Thymus (tissue), 11 donors: ENCODE measurements at regions not wholly inside any gene's neighbourhood (a gene's known extent, or its start where the extent isn't known, plus 50 kb on each side); places are given as distances from the start of the nearest gene placed in this dataset.

Experiments used
- DNase-seq, 9 donors: peaks; one replicate each; pipeline ENCODE4 v3.0.0-alpha.2; 2013; ENCODE audit warnings: low spot score in 9 of 9, low read depth in 6 of 9, missing footprints in 1 of 9
- H3K27ac ChIP-seq, 2 donors: one replicate each; pipeline ENCODE4 v1.5.1; 2013; ENCODE audit warnings: control low read depth in 1 of 2, low read depth in 1 of 2, low read length in 1 of 2, mild to moderate bottlenecking in 1 of 2, moderate library complexity in 1 of 2
- H3K27me3 ChIP-seq, 2 donors: one replicate each; pipeline ENCODE4 v1.5.1; 2013; ENCODE audit warnings: low read length in 1 of 2; ENCODE audit not compliant: control insufficient read depth in 2 of 2, insufficient read depth in 1 of 2
- H3K36me3 ChIP-seq, 2 donors: one replicate each; pipeline ENCODE4 v1.5.1; 2013; ENCODE audit warnings: low read length in 1 of 2, mild to moderate bottlenecking in 1 of 2, moderate library complexity in 1 of 2; ENCODE audit not compliant: control insufficient read depth in 2 of 2, insufficient read depth in 2 of 2
- H3K4me1 ChIP-seq, 2 donors: one replicate each; pipeline ENCODE4 v1.5.1; 2013; ENCODE audit warnings: low read length in 2 of 2; ENCODE audit not compliant: control insufficient read depth in 2 of 2, insufficient read depth in 2 of 2
- H3K4me3 ChIP-seq, 2 donors: one replicate each; pipeline ENCODE4 v1.5.1; 2013; ENCODE audit warnings: low read length in 2 of 2, control low read depth in 1 of 2, mild to moderate bottlenecking in 1 of 2
- H3K9me3 ChIP-seq, 2 donors: one replicate each; pipeline ENCODE4 v1.5.1; 2013; ENCODE audit warnings: low read length in 1 of 2, mild to moderate bottlenecking in 1 of 2; ENCODE audit not compliant: control insufficient read depth in 2 of 2, insufficient read depth in 1 of 2
- WGBS: extraction: QIAGEN DNeasy Blood & Tissue Kit; methylation state at CpG from one replicate; pipeline ENCODE4 v1.1.7; 2013; 5-methylcytosine and 5-hydroxymethylcytosine counted together
- donor health status: healthy.

DNA sequence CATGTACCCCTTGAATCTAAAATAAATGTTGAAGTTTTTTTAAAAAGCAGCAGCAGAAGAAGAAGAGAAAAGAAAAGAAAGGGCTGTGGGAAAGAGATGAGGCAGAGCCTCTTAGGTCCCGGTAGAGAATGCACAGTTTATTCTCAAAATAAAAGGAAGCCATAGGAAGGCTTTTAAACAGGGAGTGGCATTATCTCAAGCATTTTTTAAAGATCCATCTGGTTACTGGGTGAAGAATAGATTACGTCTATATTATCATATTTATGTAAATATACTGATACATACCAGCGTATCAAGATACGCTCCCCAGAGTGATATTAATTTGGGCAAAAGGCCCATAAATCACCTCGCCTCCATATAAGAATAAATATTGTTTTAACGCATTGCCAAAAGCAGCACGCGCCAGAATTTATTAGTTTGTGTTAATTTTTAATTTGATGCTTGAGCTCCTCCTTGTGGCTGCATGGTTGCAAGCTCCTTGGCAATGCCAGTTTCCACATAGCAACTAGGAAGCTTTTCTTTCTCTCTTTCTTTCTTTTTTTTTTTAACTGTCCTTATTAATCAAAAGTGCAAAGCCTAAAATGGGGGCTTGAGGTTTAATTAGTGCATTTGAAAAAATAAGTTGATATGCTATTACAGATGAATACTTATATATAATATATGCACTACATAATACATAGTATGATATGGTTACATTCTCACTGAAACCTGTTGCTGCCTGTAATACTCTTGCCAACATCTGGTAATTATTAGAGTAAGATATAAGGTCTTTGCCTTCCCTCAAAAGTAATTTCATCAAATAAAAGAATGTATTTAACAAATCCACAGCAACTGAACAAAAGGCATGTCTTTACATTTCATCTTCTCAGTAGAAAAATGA is 242.8 kb upstream of the UBE2E2 start:
- H3K27me3 ChIP-seq = no peaks in the 10 kb centered on the region
- peak in 3 of 9 donors; percentile 9 to 46 (median 15) for DNase-seq
- no peaks in the 10 kb centered on the region for H3K4me1 ChIP-seq
- H3K4me3 ChIP-seq = no peak overlapping the region
- H3K9me3 ChIP-seq = no peaks in the 10 kb centered on the region
- WGBS = 51% methylated on average over 8 of the region's 8 CpGs
- H3K36me3 ChIP-seq = no peaks in the 10 kb centered on the region
- no peak overlapping the region for H3K27ac ChIP-seq

DNA sequence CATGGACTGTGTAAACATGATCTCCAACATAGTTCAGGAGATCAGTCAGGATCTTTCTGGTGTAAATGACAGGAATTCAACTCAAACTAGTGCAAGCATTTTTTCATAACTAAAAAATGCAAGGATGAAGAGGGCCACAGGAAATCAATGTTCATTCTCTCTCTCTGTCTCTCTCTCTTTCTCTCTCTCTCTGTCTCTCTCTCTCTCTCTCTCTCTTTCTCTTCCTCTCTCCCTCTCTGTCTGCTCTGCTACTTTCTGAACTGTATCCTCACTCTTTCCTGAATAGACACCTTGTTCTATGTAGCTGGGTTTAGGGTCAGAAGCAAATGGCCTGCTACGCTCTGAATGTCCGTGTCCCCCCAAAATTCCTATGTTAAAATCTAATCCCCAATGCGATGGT is 240.9 kb upstream of the UBE2E2 start:
- H3K36me3 ChIP-seq = no peaks in the 10 kb centered on the region
- no peak for DNase-seq
- H3K27me3 ChIP-seq = no peaks in the 10 kb centered on the region
- no peak overlapping the region for H3K4me3 ChIP-seq
- H3K4me1 ChIP-seq = no peaks in the 10 kb centered on the region
- WGBS = 98% methylated on average over 3 of the region's 3 CpGs
- H3K9me3 ChIP-seq = no peaks in the 10 kb centered on the region
- no peak overlapping the region for H3K27ac ChIP-seq

DNA sequence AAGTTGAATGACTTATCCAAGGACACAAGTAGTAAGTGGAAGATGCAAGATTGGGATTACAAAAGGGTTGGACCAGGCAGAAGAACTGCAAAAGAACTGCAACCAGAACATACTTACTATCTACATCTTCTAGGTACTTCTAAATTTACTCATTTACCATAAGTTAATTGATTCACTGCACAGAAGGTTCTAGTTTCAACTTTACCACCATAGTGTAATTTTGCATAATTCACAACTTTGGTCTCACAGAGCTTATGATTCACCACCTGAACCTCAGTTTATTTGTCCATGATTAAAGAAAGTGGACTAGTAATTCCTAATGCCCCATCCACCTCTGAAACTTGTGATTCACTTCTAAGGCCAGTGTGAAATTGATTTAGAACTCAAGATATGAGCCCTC is 236.8 kb upstream of the UBE2E2 start:
- no peak for DNase-seq
- H3K4me1 ChIP-seq = peaks cover 0 to 2% of the 10 kb centered on the region in 2 donors
- no peak overlapping the region for H3K4me3 ChIP-seq
- no peak overlapping the region for H3K27ac ChIP-seq
- H3K36me3 ChIP-seq = no peaks in the 10 kb centered on the region
- H3K9me3 ChIP-seq = no peaks in the 10 kb centered on the region
- H3K27me3 ChIP-seq = no peaks in the 10 kb centered on the region

DNA sequence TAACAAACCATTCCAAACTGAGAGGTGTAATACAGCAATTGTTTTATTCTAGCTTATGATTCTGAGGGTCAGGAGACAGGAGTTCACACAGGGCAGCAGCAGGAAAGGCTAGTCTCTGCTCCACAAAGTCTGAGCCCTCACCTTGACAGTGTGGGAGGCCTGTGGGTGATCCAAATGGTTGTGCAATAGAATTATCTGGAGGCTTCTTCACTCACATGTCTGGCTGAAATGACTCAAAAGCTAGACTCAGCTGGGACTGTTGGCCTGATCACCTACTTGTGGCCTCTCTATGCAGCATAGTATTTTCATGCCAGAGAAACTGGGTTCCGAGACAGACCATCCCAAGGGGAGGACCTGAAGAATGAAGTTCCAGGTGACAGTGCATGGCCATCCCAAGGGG is 233.9 kb upstream of the UBE2E2 start:
- Histone ChIP-seq H3K4me3 (no peak overlapping the region), H3K4me1 (peaks cover 0 to 4% of the 10 kb centered on the region in 2 donors), H3K27ac (no peak overlapping the region), H3K27me3 (no peaks in the 10 kb centered on the region), H3K9me3 (no peaks in the 10 kb centered on the region), H3K36me3 (no peaks in the 10 kb centered on the region)
- 100% methylated on average over 1 of the region's 1 CpG for WGBS
- no peak for DNase-seq

DNA sequence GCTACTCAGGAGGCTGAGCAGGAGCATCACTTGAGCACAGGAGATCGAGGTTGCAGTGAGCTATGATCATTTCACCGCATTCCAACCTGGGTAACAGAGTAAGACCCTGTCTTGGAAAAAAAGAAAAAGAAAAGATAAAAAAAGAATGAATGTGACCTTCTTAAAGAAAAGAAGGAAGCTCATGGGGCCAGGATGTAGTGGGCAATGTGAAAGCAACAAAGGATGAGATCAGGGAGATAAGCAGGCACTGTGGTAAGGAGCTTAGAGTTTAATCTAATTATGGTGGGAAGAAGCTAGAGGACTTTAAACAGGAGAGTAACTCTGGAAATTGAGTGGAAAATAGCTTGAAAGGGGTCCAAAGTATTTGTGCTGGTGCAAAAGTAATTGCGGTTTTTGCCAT is 231.6 kb upstream of the UBE2E2 start:
- no peak overlapping the region for H3K4me3 ChIP-seq
- no peaks in the 10 kb centered on the region for H3K27me3 ChIP-seq
- peaks cover 0 to 4% of the 10 kb centered on the region in 2 donors for H3K4me1 ChIP-seq
- H3K9me3 ChIP-seq = no peaks in the 10 kb centered on the region
- H3K36me3 ChIP-seq = no peaks in the 10 kb centered on the region
- peak in 1 of 9 donors; percentile 5 for DNase-seq
- no peak overlapping the region for H3K27ac ChIP-seq
- WGBS = 94% methylated on average over 3 of the region's 3 CpGs

DNA sequence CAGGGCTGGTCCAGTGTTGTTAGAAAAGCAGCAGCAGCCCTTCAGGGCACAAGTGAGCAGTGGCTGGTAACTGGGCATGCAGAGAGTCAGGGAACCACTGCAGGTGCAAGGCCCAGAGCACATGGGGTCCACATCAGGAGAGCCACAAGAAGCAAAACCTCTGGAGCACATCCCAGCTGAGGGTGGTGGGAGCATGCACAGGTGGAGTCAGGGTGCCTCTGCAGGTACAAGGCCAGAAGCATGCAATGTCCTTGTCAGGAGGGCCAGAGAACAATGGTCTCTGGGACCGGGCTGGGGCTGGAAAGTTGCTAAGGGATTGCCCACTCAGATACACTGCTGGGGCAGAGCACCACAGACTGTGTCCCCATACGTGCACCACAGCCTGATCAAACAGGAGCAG is 226.1 kb upstream of the UBE2E2 start:
- Histone ChIP-seq H3K4me1 (no peaks in the 10 kb centered on the region), H3K27me3 (no peaks in the 10 kb centered on the region), H3K9me3 (no peaks in the 10 kb centered on the region), H3K4me3 (no peak overlapping the region), H3K36me3 (no peaks in the 10 kb centered on the region), H3K27ac (no peak overlapping the region)
- WGBS = 90% methylated on average over 2 of the region's 2 CpGs
- no peak for DNase-seq

DNA sequence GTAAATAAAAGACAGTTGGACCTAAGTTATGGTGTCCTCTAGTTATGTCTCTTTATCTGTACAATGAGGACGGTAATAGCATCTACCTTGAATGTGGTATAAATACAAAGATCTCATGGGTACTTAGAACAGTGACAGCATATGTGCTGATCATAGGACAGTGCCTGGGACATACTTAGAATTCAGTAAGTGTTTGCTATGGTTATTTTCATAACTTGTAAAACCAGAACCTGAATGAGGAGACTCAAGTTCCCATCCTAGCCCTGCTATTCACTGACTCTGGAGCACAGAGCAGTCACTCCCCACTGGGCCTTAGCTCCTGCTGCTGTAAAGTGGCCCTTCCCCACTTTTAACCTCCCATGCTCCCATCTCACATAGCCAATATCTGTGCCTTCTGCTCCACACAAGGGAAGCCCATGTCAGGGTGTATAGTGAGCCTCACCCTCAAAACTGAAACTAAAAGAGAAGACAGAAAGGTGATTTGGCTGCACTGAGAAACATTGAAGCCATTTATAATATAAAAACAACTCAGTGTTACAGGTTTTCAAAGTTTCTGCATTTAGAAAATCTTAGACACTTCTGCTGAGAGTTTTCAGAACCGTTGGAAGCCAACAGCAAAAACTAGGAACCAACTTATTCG is 225.4 kb upstream of the UBE2E2 start:
- no peaks in the 10 kb centered on the region for H3K4me1 ChIP-seq
- H3K27me3 ChIP-seq = no peaks in the 10 kb centered on the region
- H3K27ac ChIP-seq = no peak overlapping the region
- peak in 2 of 9 donors; percentile 7 to 31 for DNase-seq
- H3K4me3 ChIP-seq = no peak overlapping the region
- 58% methylated on average over 3 of the region's 3 CpGs for WGBS
- no peaks in the 10 kb centered on the region for H3K36me3 ChIP-seq
- no peaks in the 10 kb centered on the region for H3K9me3 ChIP-seq

DNA sequence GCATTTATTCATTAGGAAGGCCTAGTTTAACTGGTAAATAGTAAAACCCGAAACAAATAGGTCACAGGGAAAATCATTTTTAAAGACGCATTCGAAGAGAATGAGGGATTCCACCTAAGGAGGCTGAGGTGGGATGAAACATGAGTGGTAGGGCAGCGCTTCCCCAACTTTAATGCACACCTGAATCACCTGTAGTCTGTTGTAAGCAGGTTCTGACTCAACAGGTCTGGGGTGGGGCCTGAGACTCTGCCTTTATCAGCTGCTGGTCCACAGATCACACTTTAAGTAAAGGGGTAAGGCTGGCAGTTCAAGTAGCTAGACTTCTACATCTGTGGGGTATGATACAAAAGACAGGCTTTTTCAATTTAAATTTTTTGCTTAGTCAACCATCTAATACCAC is 223.5 kb upstream of the UBE2E2 start:
- Histone ChIP-seq H3K4me1 (no peaks in the 10 kb centered on the region), H3K27me3 (no peaks in the 10 kb centered on the region), H3K27ac (no peak overlapping the region), H3K9me3 (no peaks in the 10 kb centered on the region), H3K4me3 (no peak overlapping the region), H3K36me3 (no peaks in the 10 kb centered on the region)
- over 99% methylated on average over 4 of the region's 4 CpGs for WGBS
- no peak for DNase-seq

DNA sequence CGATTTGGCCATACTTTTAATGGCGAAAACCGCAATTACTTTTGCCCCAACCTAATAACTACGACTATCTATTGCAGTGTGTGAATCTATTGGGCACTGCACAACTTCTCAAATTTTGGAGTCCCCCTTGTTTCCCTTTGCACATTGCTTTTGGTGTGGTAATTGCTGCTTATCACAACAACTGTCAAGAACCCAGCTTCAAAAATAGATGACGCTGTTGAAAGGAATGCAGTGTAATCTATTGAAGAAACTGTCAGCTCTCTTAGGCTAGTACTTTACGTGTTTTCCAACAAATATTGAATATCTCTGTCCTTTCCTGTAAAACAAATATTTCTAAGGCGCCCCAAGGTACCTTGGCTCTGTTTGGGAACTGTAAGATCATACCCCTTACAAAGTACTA is 222.8 kb upstream of the UBE2E2 start:
- peak in 1 of 9 donors; percentile 6 for DNase-seq
- H3K4me1 ChIP-seq = no peaks in the 10 kb centered on the region
- no peak overlapping the region for H3K27ac ChIP-seq
- no peak overlapping the region for H3K4me3 ChIP-seq
- no peaks in the 10 kb centered on the region for H3K36me3 ChIP-seq
- 94% methylated on average over 7 of the region's 7 CpGs for WGBS
- no peaks in the 10 kb centered on the region for H3K27me3 ChIP-seq
- H3K9me3 ChIP-seq = no peaks in the 10 kb centered on the region
